ENCODE measurements at regions not wholly inside any gene's neighbourhood (a gene's known extent, or its start where the extent isn't known, plus 50 kb on each side); places are given as distances from the start of the nearest gene placed in this dataset.

- no peaks in the 10 kb centered on the region for H3K36me3 ChIP-seq (ENCODE audit: low read length)
- no peaks in the 10 kb centered on the region for H3K79me2 ChIP-seq (ENCODE audit: insufficient read depth, low read length)
- H3K9me3 ChIP-seq (ENCODE audit: insufficient read depth, low read length): no peaks in the 10 kb centered on the region
- no peak overlapping the region for H3K27ac ChIP-seq (ENCODE audit: low read depth, low read length)
- TF ChIP-seq CTCF (IDR thresholded peaks at IDR 0.05; ENCODE audit: insufficient read depth, low read length, poor library complexity, severe bottlenecking) (no peak), EZH2phosphoT487 (conservative IDR thresholded peaks at IDR 0.05; ENCODE audit: low read length) (no peak)
- no peak overlapping the region for H3K9ac ChIP-seq (ENCODE audit: low read length)
- no peaks in the 10 kb centered on the region for H3F3A ChIP-seq (ENCODE audit: insufficient read depth)
- no peaks in the 10 kb centered on the region for H3K27me3 ChIP-seq (ENCODE audit: low read length)
- H3K4me2 ChIP-seq (ENCODE audit: low read depth, low read length, poor library complexity, severe bottlenecking): no peak overlapping the region
- H4K20me1 ChIP-seq (ENCODE audit: low read depth, low read length): no peaks in the 10 kb centered on the region
- no peak overlapping the region for H2AFZ ChIP-seq (ENCODE audit: low read depth, low read length, severe bottlenecking)
- no peak overlapping the region for H3K4me3 ChIP-seq (ENCODE audit: insufficient read depth, low read length, poor library complexity, severe bottlenecking)
- no peaks in the 10 kb centered on the region for H3K9me2 ChIP-seq (replicated peaks; ENCODE audit: insufficient read depth, low read length)
Observed at GRCh38 chr5:164959761-164960160, 1454.3 kb downstream of the MAT2B start.

- H3K9me2 ChIP-seq (replicated peaks; ENCODE audit: insufficient read depth, low read length): no peaks in the 10 kb centered on the region
- H3K9ac ChIP-seq (ENCODE audit: low read length): no peak overlapping the region
- H3K4me2 ChIP-seq (ENCODE audit: low read depth, low read length, poor library complexity, severe bottlenecking): no peak overlapping the region
- H3K4me3 ChIP-seq (ENCODE audit: insufficient read depth, low read length, poor library complexity, severe bottlenecking): no peak overlapping the region
- TF ChIP-seq CTCF (IDR thresholded peaks at IDR 0.05; ENCODE audit: insufficient read depth, low read length, poor library complexity, severe bottlenecking): no peak
- no peak for TF ChIP-seq EZH2phosphoT487 (conservative IDR thresholded peaks at IDR 0.05; ENCODE audit: low read length)
- no peaks in the 10 kb centered on the region for H3K36me3 ChIP-seq (ENCODE audit: low read length)
- H3K27me3 ChIP-seq (ENCODE audit: low read length): no peaks in the 10 kb centered on the region
- no peaks in the 10 kb centered on the region for H3K9me3 ChIP-seq (ENCODE audit: insufficient read depth, low read length)
- no peak overlapping the region for H3K27ac ChIP-seq (ENCODE audit: low read depth, low read length)
- no peaks in the 10 kb centered on the region for H3K79me2 ChIP-seq (ENCODE audit: insufficient read depth, low read length)
- H3F3A ChIP-seq (ENCODE audit: insufficient read depth): no peaks in the 10 kb centered on the region
- H2AFZ ChIP-seq (ENCODE audit: low read depth, low read length, severe bottlenecking): no peak overlapping the region
- no peaks in the 10 kb centered on the region for H4K20me1 ChIP-seq (ENCODE audit: low read depth, low read length)
Observed at GRCh38 chr5:164962329-164962961, 1457.0 kb downstream of the MAT2B start.

GRCh38 chr5:164966611-164967010 lies 1461.2 kb downstream of the MAT2B start:
- no peaks in the 10 kb centered on the region for H3F3A ChIP-seq (ENCODE audit: insufficient read depth)
- H3K9me3 ChIP-seq (ENCODE audit: insufficient read depth, low read length): no peaks in the 10 kb centered on the region
- no peaks in the 10 kb centered on the region for H3K79me2 ChIP-seq (ENCODE audit: insufficient read depth, low read length)
- no peaks in the 10 kb centered on the region for H4K20me1 ChIP-seq (ENCODE audit: low read depth, low read length)
- H3K4me2 ChIP-seq (ENCODE audit: low read depth, low read length, poor library complexity, severe bottlenecking): no peak overlapping the region
- TF ChIP-seq EZH2phosphoT487 (conservative IDR thresholded peaks at IDR 0.05; ENCODE audit: low read length) (no peak), CTCF (IDR thresholded peaks at IDR 0.05; ENCODE audit: insufficient read depth, low read length, poor library complexity, severe bottlenecking) (no peak)
- H3K9ac ChIP-seq (ENCODE audit: low read length): no peak overlapping the region
- no peaks in the 10 kb centered on the region for H3K27me3 ChIP-seq (ENCODE audit: low read length)
- H3K9me2 ChIP-seq (replicated peaks; ENCODE audit: insufficient read depth, low read length): no peaks in the 10 kb centered on the region
- no peak overlapping the region for H3K4me3 ChIP-seq (ENCODE audit: insufficient read depth, low read length, poor library complexity, severe bottlenecking)
- H2AFZ ChIP-seq (ENCODE audit: low read depth, low read length, severe bottlenecking): no peak overlapping the region
- H3K36me3 ChIP-seq (ENCODE audit: low read length): no peaks in the 10 kb centered on the region
- no peak overlapping the region for H3K27ac ChIP-seq (ENCODE audit: low read depth, low read length)

All from SU-DHL-6 (cell line).